Dermis microvascular lymphatic vessel endothelial cell (primary cell): ENCODE measurements at regions not wholly inside any gene's neighbourhood (a gene's known extent, or its start where the extent isn't known, plus 50 kb on each side); places are given as distances from the start of the nearest gene placed in this dataset.
"Not testable (repeated sequence)": the region's sequence is repeated elsewhere in the genome, so short reads cannot be mapped to it uniquely, and the experiment has no call there.

Experiments used
- DNase-seq, 2 donors: peaks; one replicate each; pipeline versions ENCODE4 v3.0.0 to v3.0.0-alpha.2; 2010; ENCODE audit warnings: low read depth in 2 of 2

GRCh38 chr4:115664285-115664684, 550.9 kb upstream of the NDST4 start:
- no peak for DNase-seq

DNA sequence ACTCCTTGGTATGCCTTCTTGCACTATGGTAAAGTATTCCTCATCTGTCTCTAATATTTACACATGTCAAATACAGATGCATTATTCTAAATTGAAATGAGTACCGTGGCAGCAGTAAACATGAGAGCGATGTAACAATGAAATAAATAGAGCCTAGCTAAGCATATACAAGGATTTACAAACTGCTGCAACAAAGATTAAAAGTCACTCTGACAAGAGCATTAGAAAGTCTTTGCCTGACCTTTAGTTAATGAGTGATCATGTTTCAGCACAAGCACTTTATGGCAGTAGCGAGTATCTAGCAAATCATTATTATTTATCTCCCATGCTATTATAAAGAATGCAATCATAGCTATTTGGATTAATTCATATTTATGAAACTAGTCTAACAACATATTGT, 547.0 kb upstream of the NDST4 start:
- no peak for DNase-seq

GRCh38 chr4:115657991-115658650, 544.7 kb upstream of the NDST4 start:
- DNase-seq: no peak

GRCh38 chr4:115655626-115656025, 542.2 kb upstream of the NDST4 start:
- DNase-seq: no peak

DNA sequence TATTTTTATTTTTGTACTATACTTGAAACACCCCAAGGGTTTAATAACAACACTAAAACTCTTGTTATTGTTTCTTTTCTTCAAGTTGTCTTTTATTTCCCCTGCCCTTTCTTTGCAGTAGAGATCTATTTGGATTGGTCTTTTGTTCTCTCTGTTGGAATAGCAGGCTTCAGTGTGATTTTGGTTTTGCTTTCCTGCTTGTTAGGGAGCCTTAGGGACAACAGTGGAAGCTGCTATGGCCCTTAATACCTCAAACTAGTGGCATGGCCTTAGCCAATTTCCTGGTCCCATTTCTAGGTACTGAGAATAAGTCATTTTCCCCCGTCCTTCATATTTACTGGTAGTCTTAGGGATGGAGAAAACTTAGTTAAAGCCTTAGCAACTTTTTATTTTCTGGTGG, 535.4 kb upstream of the NDST4 start:
- no peak for DNase-seq

DNA sequence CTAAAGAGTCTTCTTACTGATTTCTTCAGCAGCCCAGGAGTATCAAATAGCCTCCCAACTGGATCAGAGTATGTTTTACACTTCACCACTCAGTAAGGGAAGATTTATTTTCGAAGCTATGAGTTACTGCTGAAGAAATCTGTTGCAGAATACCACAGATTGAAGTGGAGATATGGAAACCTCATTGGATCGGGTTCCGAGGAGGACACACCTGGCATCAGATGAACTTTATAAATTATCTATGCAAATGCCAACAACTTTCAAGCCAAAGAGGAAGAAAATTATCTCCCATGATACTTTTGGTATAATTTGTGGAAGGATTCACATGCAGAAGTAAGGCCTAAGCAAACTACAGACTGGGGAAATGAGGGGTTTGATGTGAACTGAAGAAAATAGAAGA, 515.9 kb upstream of the NDST4 start:
- no peak for DNase-seq

DNA sequence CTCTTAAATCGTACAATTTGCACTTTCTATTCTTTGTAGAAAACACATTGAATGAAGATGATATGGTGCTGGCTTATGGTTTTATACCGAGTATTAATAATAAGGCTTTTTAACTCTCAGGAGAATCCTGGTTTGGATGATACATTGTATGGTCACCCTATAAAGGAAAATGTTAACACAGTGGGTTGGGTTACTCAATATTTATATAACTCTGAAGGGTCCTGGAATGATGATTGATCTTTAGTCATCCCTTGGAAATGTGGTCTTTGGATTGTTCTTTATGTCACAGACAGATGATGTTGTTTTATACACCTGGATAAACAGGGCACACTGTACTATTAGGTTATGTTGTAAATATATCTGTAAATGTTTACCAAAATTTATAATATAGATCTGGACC, 496.2 kb upstream of the NDST4 start:
- DNase-seq: no peak

DNA sequence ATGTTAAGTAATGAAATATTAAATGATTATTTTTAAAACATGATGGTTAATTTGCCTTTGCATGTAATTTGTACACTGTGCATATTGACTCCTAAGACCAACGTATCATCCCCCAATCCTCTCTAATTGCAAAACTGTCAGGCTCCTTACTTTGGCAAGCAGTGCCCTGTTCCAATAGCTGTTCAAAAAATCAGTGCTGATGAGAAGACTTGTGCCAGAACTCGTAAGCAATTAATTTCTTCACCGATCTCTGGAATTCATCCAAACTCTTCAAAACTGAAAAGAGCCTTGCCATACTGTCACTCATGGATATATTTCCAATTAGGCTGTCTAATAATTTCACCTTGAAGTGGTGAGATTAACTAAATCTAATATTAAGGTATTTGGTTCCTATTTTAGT, 493.9 kb upstream of the NDST4 start:
- DNase-seq: no peak

DNA sequence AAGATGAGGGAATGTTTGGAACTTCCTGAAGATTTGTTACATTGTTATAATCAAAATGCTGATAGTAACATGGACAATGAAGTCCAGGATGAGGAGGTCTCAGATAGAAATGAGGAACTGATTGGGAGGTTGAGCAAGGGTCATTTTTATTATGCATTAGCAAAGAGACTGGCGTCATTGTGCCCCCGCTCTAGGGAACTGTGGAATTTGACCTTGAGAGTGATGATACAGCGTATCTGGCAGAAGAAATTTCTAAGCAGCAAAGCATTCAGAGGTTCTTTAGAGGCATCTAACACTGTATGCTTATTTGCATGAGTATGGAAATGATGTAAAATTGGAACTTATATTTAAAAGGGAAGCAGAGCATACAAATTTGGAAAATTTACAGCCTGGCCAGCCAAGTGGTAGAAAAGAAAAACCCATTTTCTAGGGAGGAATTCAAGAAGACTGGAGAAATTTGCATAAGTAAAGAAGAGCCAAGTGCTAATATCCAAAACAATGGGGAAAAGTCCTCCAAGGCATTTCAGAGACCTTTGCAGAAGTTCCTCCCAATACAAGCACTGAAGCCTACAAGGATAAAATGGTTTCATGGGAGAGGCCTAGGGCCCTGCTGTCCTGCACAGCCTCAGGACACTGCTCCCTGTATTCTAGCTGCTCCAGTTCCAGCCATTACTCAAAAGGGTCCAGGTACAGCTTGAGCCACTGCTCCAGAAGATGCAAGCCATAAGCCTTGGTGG, 483.0 kb upstream of the NDST4 start:
- no peak for DNase-seq

GRCh38 chr4:115580901-115581300, 467.5 kb upstream of the NDST4 start:
- DNase-seq: no peak

DNA sequence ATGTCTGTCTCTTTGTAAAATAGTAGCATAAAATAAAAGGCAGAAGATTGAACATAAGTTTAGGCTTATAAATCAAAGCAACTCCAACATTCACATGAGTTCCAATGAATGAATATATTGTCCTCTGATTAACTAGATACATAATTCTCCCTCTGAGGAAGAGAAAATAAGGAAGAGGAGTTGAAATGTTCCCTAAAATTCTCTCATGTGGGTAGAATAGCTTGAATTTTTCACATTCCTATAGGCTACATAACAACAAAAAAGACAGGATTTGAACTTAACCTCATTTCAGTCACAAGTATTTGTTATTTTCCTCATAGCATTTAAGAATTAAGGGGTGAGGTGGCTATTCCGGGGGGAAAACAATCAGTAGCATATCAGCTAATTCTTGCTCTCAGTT, 462.4 kb upstream of the NDST4 start:
- DNase-seq: no peak

DNA sequence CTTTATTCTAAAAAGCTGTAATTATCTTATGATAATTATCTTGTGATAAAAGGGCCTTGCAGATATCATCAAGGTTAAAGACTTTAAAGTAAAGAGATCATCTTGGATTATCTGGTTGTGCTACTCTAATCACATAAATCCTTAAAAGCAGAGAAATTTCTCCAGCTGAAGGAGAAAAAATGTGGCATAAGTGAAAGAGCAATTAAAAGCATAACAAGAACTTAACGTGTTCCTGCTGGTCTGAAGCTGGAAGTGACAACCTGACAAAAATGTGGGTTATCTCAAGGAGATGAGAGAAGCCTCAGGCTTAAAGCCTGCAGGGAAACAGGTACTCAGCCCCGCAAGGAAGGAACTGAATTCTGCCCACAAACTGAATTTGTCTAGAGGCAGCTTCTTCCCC, 449.1 kb upstream of the NDST4 start:
- no peak for DNase-seq

DNA sequence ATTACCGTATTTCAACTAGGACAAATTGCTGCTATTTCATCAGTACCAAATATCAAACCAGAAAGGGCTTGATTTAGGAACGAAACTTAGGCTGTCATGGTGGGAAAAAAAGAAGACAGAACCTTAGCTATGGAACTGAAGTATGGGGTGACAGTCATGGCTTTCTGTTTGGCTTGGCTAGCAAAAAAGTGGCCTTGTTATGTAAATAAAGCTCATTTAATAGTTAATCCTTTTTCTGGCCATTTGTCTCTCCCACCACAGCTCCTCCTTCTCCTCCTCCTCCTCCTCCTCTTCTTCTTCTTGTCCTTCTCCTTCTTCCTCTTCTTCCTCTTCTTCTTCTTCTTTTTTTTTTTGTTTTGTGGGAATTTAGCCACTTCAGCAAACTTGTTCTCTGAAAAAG, 434.7 kb upstream of the NDST4 start:
- DNase-seq: no peak

DNA sequence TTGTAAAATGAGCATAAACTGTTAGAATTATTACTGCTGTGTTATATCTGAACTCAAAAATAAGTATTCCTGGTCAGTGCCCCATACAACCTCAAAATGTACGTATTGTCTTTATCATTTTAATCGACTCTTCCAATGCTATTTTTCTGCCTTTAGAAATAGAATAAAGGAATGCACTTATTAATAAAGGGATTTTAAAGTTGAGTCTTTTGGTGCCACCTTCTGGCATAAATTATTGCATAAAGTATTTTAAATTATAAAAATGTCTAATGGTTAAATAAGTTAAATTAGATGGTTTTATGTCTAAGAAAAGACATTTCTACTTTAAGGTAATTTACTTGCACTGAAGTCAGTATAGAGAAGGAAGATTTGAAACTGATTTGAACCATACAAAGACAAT, 424.0 kb upstream of the NDST4 start:
- no peak for DNase-seq

GRCh38 chr4:115529126-115529525, 415.7 kb upstream of the NDST4 start:
- DNase-seq: no peak

GRCh38 chr4:115519476-115519875, 406.1 kb upstream of the NDST4 start:
- not testable (repeated sequence) for DNase-seq

DNA sequence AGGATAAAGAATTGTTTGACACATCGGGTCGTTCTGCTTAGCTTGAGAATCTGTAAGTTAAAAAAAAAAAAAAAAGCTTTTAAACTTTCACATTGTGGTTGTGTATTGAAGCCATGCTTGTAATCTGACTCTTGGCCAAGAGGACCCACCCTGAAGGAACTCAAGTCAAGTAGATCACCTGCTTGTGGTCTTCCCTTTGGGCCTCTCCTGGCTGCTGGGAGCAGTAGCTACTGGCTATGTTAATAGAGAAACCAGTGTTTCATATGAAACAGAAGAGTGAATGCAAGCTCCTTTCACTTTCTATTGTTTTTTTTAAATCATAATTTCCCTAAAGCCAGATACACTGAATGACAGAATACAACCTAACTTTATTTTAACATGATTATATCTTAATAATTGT, 402.4 kb upstream of the NDST4 start:
- DNase-seq: no peak

DNA sequence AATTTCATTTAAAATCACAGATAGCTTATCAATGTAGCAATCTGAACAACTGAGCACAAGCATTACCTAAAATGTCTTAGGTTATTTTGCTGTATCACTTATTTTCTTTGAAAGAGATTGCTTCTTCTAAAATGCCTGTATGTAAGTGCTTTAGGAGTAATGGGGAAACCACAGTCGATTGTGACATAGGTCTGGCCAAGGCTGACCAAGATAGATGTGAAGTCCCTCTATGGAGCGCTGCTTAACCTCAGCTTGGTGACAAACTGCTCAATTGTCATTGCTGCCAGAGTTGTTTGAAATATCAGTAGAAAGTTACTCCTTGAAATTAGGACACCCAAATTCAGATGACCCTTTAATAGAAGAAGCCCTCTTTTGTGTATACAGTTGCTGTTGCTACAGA, 401.9 kb upstream of the NDST4 start:
- DNase-seq: no peak

- DNase-seq: no peak
Observed at GRCh38 chr4:115514675-115515074, 401.3 kb upstream of the NDST4 start.

DNA sequence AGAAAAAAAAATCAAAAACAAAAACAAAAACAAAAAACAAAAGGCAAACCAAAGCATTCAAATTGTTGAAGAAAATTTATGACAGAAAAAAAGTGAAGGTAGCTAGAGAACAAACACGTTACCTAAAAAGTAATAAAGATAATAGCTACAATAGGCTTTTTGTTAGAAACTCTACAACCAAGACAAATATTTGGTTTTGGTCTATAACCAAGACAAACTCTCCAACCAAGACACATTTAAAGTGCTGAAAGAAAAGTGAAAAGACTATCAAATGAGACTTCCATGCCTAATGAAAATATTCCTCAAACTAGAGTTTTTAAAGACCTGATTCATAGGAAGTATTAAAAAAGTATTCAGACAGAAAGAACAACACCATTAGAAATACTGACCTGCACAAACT, 391.9 kb upstream of the NDST4 start:
- DNase-seq: no peak

GRCh38 chr4:115501656-115502055, 388.2 kb upstream of the NDST4 start:
- DNase-seq: no peak

- DNase-seq: not testable (repeated sequence)
Observed at GRCh38 chr4:115493770-115494169, 380.4 kb upstream of the NDST4 start.

DNA sequence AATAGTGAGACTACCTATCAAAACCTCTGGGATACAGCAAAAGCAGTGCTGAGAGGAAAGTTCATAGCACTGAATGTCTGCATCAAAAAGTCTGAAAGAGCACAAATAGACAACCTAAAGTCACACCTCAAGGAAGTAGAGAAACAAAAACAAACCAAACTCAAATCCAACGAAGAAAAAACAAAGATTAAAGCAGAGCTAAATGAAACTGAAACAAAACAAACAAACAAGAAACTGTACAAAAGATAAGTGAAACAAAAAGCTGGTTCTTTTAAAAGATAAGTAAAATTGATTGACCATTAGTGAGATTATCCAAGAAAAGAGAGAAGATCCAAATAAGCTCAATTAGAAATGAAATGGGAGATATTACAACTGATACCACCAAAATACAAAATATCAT, 378.3 kb upstream of the NDST4 start:
- DNase-seq: no peak

DNA sequence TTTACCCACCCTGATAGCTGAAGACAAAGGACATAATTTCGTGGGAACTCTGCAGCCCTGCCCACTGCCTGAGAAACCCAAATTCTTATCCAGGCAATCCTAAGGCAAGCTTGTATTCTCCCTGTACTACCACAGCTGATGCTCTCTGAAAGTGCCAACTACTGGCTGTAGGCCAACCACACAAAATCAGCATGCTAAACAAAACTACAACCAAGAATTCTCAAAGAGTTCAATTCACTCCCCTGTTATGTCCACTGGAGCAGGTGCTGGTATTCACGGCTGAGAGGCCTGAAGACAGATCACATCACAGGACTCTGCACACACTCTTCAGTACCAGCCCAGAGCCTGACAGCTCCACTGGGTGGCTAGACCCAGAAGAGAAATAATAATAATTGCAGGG, 375.9 kb upstream of the NDST4 start:
- DNase-seq: no peak
